Lower leg skin (tissue), 3 donors: ENCODE measurements at regions not wholly inside any gene's neighbourhood (a gene's known extent, or its start where the extent isn't known, plus 50 kb on each side); places are given as distances from the start of the nearest gene placed in this dataset.

Source experiments
- POLR2A ChIP-seq, 2 donors: fragments of 450-650 bp; IDR thresholded peaks; one replicate each; pipeline ENCODE4 v1.6.1; 2016 to 2017; ENCODE audit warnings: antibody characterized with exemption in 2 of 2, mild to moderate bottlenecking in 1 of 2, moderate library complexity in 1 of 2
- TF ChIP-seq, protein P1 (sequence below), 3 donors: fragments of 450-650 bp; IDR thresholded peaks; one replicate each; pipeline ENCODE4 v1.5.1; 2016; ENCODE audit warnings: antibody characterized with exemption in 3 of 3, mild to moderate bottlenecking in 3 of 3, moderate library complexity in 2 of 3

DNA sequence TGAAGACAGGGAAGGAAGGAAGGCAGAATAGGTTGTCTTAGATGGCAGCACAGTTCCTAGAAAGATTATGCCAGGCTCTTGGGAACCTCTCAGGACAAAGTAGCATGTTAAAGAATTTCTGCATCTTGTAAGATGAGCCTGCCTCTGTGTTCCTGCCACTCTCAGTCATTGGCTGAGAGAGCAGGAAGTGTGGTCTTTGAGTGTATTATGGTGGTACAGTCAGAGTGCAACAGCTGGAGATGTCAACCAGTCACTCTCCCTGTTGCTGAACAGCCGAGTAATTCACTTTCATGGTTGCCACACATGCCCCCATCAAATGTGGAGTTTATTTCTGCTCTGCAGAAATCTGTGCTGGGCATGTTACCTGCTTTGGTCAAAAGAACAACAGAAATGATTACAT, 659.6 kb upstream of the RIOK2 start:
- TF ChIP-seq, protein P1, sequence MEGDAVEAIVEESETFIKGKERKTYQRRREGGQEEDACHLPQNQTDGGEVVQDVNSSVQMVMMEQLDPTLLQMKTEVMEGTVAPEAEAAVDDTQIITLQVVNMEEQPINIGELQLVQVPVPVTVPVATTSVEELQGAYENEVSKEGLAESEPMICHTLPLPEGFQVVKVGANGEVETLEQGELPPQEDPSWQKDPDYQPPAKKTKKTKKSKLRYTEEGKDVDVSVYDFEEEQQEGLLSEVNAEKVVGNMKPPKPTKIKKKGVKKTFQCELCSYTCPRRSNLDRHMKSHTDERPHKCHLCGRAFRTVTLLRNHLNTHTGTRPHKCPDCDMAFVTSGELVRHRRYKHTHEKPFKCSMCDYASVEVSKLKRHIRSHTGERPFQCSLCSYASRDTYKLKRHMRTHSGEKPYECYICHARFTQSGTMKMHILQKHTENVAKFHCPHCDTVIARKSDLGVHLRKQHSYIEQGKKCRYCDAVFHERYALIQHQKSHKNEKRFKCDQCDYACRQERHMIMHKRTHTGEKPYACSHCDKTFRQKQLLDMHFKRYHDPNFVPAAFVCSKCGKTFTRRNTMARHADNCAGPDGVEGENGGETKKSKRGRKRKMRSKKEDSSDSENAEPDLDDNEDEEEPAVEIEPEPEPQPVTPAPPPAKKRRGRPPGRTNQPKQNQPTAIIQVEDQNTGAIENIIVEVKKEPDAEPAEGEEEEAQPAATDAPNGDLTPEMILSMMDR (IDR thresholded peaks at IDR 0.05) = no peak
- TF ChIP-seq POLR2A (IDR thresholded peaks at IDR 0.05) = no peak
